Upper lobe of left lung (tissue), 4 donors: ENCODE measurements at regions not wholly inside any gene's neighbourhood (a gene's known extent, or its start where the extent isn't known, plus 50 kb on each side); places are given as distances from the start of the nearest gene placed in this dataset.

Experiments used
- EP300 ChIP-seq, 4 donors: sonication (generic); formaldehyde crosslinking; IDR thresholded peaks; one replicate each; pipeline ENCODE4 v1.5.1; 2017; ENCODE audit warnings: antibody characterized with exemption in 4 of 4, control low read depth in 2 of 4
- POLR2A ChIP-seq, 4 donors: fragments of 450-650 bp; IDR thresholded peaks; one replicate each; pipeline ENCODE4 v1.5.1; 2016 to 2017; ENCODE audit warnings: antibody characterized with exemption in 4 of 4, mild to moderate bottlenecking in 2 of 4
- TF ChIP-seq, protein P1 (sequence below), 6 experiments: fragments of 450-650 bp in 4 of 6; fragments of 200-600 bp in 2 of 6; sonication (generic) in 2 of 6; IDR thresholded peaks; one replicate each; pipeline ENCODE4 v1.5.1; 2016 to 2019; ENCODE audit warnings: antibody characterized with exemption in 6 of 6

DNA sequence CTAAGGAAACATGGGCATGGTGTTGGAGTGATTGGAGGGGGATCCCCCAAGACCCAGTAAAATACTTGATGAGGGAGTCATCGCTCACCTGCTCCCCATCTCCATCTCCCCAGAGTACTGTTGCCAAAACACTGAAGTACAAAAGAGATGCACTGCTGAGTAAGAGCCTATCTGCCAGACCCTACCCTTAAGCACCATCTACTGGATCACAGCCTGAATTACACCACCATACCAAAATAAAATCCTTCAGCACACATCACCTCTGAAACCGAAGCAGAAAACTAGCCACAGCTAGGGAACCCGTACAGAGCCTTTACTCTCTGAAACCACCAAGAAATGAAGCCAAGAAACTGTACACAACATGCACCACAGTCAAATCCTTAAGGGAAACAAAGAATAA, 466.3 kb upstream of the ACTRT1 start:
- TF ChIP-seq, protein P1, sequence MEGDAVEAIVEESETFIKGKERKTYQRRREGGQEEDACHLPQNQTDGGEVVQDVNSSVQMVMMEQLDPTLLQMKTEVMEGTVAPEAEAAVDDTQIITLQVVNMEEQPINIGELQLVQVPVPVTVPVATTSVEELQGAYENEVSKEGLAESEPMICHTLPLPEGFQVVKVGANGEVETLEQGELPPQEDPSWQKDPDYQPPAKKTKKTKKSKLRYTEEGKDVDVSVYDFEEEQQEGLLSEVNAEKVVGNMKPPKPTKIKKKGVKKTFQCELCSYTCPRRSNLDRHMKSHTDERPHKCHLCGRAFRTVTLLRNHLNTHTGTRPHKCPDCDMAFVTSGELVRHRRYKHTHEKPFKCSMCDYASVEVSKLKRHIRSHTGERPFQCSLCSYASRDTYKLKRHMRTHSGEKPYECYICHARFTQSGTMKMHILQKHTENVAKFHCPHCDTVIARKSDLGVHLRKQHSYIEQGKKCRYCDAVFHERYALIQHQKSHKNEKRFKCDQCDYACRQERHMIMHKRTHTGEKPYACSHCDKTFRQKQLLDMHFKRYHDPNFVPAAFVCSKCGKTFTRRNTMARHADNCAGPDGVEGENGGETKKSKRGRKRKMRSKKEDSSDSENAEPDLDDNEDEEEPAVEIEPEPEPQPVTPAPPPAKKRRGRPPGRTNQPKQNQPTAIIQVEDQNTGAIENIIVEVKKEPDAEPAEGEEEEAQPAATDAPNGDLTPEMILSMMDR (IDR thresholded peaks at IDR 0.05), result no peak
- no peak for TF ChIP-seq POLR2A (IDR thresholded peaks at IDR 0.05)
- no peak for TF ChIP-seq EP300 (IDR thresholded peaks at IDR 0.05)
